ENCODE measurements at regions not wholly inside any gene's neighbourhood (a gene's known extent, or its start where the extent isn't known, plus 50 kb on each side); places are given as distances from the start of the nearest gene placed in this dataset.

DNA sequence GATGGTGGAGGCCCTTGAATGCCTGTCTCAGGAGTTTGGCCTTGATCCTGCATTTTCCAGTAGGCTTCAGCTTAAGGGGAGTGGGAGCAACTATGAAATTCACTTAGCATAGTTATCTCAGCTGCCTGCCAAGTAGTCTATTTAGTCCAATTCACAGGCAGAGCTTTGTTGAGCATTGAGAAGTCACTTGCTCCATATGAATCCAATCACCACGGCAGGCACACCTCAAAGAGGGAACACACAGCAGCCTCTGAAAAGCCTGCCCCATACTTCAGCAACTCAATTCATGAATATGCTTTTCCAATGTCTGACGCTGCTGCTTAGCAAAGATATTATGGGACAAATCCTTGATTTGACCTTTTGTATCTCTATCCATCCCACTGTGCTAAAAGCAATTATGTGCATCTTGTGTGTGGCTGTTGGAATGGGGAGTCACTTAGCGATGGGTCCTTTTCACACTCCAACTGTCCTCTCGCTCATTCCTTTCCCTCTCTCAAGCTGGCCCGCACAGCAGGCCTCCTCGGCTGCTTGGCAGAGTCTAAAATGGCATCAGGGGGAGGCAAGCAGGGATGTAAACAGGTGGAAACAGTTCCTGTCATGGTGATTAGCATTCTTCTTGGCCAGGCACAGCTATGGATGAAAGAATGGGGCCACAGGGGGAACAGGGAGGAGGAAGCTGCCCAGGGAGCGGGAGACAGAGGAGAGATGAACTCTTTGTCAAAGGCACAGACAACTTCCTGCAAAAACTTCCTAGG is 56.0 kb upstream of the LRPPRC start:
- ChIA-PET POLR2A (no interaction called here), CTCF (interaction anchor here (0.7 kb wide), 1 partner anchor 162 kb away, joined by 10 read pairs; no protein-coding TSS in a partner anchor)
- in situ Hi-C loops (cut with HindIII; ENCODE audit: low pct_unique_long_range_greater_than_20kb, low sequenced_read_pairs) (no loop called here), intact Hi-C loops (cut with micrococcal nuclease; ENCODE audit: unreplicated experiment) (no loop called here)
- ATAC-seq (no peak), DNase-seq (ENCODE audit: low read depth, low spot score) (no peak)
- Histone ChIP-seq H3K4me3 (ENCODE audit: low read depth in 2 of 2, low read length in 2 of 2) (no peak overlapping the region), H3K4me1 (ENCODE audit: control insufficient read depth, insufficient read depth, low read length) (no peaks in the 10 kb centered on the region), H3K36me3 (ENCODE audit: control insufficient read depth, insufficient read depth, low read length) (no peaks in the 10 kb centered on the region), H3K27ac (ENCODE audit: low read length) (no peak overlapping the region), H3K27me3 (ENCODE audit: control insufficient read depth, insufficient read depth, low read length) (no peaks in the 10 kb centered on the region), H3K9me3 (ENCODE audit: control insufficient read depth, insufficient read depth, low read depth, low read length) (no peaks in the 10 kb centered on the region)
- TF ChIP-seq, protein P1, sequence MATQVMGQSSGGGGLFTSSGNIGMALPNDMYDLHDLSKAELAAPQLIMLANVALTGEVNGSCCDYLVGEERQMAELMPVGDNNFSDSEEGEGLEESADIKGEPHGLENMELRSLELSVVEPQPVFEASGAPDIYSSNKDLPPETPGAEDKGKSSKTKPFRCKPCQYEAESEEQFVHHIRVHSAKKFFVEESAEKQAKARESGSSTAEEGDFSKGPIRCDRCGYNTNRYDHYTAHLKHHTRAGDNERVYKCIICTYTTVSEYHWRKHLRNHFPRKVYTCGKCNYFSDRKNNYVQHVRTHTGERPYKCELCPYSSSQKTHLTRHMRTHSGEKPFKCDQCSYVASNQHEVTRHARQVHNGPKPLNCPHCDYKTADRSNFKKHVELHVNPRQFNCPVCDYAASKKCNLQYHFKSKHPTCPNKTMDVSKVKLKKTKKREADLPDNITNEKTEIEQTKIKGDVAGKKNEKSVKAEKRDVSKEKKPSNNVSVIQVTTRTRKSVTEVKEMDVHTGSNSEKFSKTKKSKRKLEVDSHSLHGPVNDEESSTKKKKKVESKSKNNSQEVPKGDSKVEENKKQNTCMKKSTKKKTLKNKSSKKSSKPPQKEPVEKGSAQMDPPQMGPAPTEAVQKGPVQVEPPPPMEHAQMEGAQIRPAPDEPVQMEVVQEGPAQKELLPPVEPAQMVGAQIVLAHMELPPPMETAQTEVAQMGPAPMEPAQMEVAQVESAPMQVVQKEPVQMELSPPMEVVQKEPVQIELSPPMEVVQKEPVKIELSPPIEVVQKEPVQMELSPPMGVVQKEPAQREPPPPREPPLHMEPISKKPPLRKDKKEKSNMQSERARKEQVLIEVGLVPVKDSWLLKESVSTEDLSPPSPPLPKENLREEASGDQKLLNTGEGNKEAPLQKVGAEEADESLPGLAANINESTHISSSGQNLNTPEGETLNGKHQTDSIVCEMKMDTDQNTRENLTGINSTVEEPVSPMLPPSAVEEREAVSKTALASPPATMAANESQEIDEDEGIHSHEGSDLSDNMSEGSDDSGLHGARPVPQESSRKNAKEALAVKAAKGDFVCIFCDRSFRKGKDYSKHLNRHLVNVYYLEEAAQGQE (IDR thresholded peaks at IDR 0.05; ENCODE audit: insufficient read depth in 1 of 2, low read depth in 2 of 2, low read length in 1 of 2), result no peak
- TF ChIP-seq TCF7L2 (IDR thresholded peaks at IDR 0.05; ENCODE audit: low read depth, low read length) (no peak), POLR2AphosphoS5 (IDR thresholded peaks at IDR 0.05; ENCODE audit: low read depth, low read length) (no peak), SIN3A (IDR thresholded peaks at IDR 0.05; ENCODE audit: borderline replicate concordance, insufficient read depth, low read depth, low read length) (no peak)
- TF ChIP-seq, protein P2, sequence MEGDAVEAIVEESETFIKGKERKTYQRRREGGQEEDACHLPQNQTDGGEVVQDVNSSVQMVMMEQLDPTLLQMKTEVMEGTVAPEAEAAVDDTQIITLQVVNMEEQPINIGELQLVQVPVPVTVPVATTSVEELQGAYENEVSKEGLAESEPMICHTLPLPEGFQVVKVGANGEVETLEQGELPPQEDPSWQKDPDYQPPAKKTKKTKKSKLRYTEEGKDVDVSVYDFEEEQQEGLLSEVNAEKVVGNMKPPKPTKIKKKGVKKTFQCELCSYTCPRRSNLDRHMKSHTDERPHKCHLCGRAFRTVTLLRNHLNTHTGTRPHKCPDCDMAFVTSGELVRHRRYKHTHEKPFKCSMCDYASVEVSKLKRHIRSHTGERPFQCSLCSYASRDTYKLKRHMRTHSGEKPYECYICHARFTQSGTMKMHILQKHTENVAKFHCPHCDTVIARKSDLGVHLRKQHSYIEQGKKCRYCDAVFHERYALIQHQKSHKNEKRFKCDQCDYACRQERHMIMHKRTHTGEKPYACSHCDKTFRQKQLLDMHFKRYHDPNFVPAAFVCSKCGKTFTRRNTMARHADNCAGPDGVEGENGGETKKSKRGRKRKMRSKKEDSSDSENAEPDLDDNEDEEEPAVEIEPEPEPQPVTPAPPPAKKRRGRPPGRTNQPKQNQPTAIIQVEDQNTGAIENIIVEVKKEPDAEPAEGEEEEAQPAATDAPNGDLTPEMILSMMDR (IDR thresholded peaks at IDR 0.05), result no peak
- no TSS peak for BruUV-seq (replicated peaks)

DNA sequence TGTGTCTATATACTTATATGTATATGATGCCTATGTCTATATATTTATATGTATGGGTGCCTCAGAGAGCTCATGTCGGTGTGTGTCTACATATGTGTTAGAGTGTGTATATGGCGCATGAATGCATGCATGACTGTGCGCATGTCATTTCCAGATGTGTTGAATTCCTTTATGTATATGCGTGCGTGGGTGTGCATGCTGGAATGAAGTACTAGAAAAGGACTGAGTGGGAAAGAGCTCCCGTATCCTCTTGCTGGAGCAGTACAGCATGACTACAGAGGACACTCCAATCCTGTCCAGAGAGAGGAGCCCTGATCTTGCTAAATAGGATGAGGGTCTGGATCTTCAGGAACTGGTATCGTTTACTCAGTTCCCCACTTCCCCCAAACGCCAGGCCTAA is 56.8 kb upstream of the LRPPRC start:
- no peaks in the 10 kb centered on the region for H3K27me3 ChIP-seq (ENCODE audit: control insufficient read depth, insufficient read depth, low read length)
- no peak overlapping the region for H3K4me3 ChIP-seq (ENCODE audit: low read depth in 2 of 2, low read length in 2 of 2)
- no peaks in the 10 kb centered on the region for H3K4me1 ChIP-seq (ENCODE audit: control insufficient read depth, insufficient read depth, low read length)
- no peak for DNase-seq (ENCODE audit: low read depth, low spot score)
- no peaks in the 10 kb centered on the region for H3K36me3 ChIP-seq (ENCODE audit: control insufficient read depth, insufficient read depth, low read length)
- intact Hi-C loops (cut with micrococcal nuclease; ENCODE audit: unreplicated experiment) (no loop called here), in situ Hi-C loops (cut with HindIII; ENCODE audit: low pct_unique_long_range_greater_than_20kb, low sequenced_read_pairs) (no loop called here)
- no TSS peak for BruUV-seq (replicated peaks)
- POLR2A ChIA-PET, result no interaction called here
- TF ChIP-seq, protein P1 (IDR thresholded peaks at IDR 0.05; ENCODE audit: insufficient read depth in 1 of 2, low read depth in 2 of 2, low read length in 1 of 2), result no peak
- TF ChIP-seq POLR2AphosphoS5 (IDR thresholded peaks at IDR 0.05; ENCODE audit: low read depth, low read length) (no peak), TCF7L2 (IDR thresholded peaks at IDR 0.05; ENCODE audit: low read depth, low read length) (no peak), SIN3A (IDR thresholded peaks at IDR 0.05; ENCODE audit: borderline replicate concordance, insufficient read depth, low read depth, low read length) (no peak)
- TF ChIP-seq, protein P2 (IDR thresholded peaks at IDR 0.05), result no peak
- no peak overlapping the region for H3K27ac ChIP-seq (ENCODE audit: low read length)
- CTCF ChIA-PET, result no interaction called here
- H3K9me3 ChIP-seq (ENCODE audit: control insufficient read depth, insufficient read depth, low read depth, low read length), result no peaks in the 10 kb centered on the region
- ATAC-seq, result no peak
